A673 (cell line): ENCODE measurements at regions not wholly inside any gene's neighbourhood (a gene's known extent, or its start where the extent isn't known, plus 50 kb on each side); places are given as distances from the start of the nearest gene placed in this dataset.
A peak's percentile ranks its signal among the peaks of the same experiment; 100 is the strongest.

Experiments
- BruUV-seq: library from RNA; stranded (reverse); fragments of 400-500 nt; replicated peaks from 2 replicates; lab custom pipeline; 2021; lab: Mats Ljungman, UMichigan
- CTCF ChIA-PET: fragments of 300-600 bp; sonication (Branson Sonifier 250); formaldehyde crosslinking; loops from one replicate; lab custom pipeline; 2022; ENCODE audit warnings: antibody characterized with exemption; lab: Charles Lee
- POLR2A ChIA-PET: fragments of 300-600 bp; sonication (Branson Sonifier 250); formaldehyde crosslinking; loops from one replicate; lab custom pipeline; 2022; ENCODE audit warnings: antibody characterized with exemption; ENCODE audit not compliant: low non-redundant PET; lab: Charles Lee
- DNase-seq: peaks from one replicate; pipeline ENCODE4 v3.0.0-alpha.2; 2015; ENCODE audit warnings: low spot score
- H3K27ac ChIP-seq: fragments of 200-600 bp; sonication (generic); 2 replicates; pipeline ENCODE4 v1.5.1; 2016; ENCODE audit warnings: mixed run types, low read depth, mild to moderate bottlenecking, mixed read lengths, antibody characterized with exemption, low read length; ENCODE audit not compliant: poor library complexity, severe bottlenecking
- H3K27me3 ChIP-seq: fragments of 200-600 bp; sonication (generic); replicated peaks from 2 replicates; pipeline ENCODE4 v1.6.1; 2017; ENCODE audit warnings: mixed run types, low read depth, mild to moderate bottlenecking, mixed read lengths, antibody characterized with exemption, low read length; ENCODE audit not compliant: insufficient read depth, poor library complexity
- H3K36me3 ChIP-seq: fragments of 200-600 bp; sonication (generic); 2 replicates; pipeline ENCODE4 v1.6.1; 2016; ENCODE audit warnings: mixed run types, mild to moderate bottlenecking, mixed read lengths, antibody characterized with exemption, low read length; ENCODE audit not compliant: insufficient read depth, poor library complexity, severe bottlenecking
- H3K4me1 ChIP-seq: fragments of 200-600 bp; sonication (generic); 2 replicates; pipeline ENCODE4 v1.6.1; 2017; ENCODE audit warnings: mixed run types, mild to moderate bottlenecking, mixed read lengths, antibody characterized with exemption, low read length; ENCODE audit not compliant: insufficient read depth, poor library complexity, severe bottlenecking
- H3K4me3 ChIP-seq: fragments of 200-600 bp; sonication (generic); 2 replicates; pipeline ENCODE4 v1.5.1; 2016; ENCODE audit warnings: low read depth, mixed run types, mild to moderate bottlenecking, mixed read lengths, low read length; ENCODE audit not compliant: poor library complexity, severe bottlenecking
- H3K9me3 ChIP-seq: fragments of 200-600 bp; sonication (generic); 2 replicates; pipeline ENCODE4 v1.6.1; 2016; ENCODE audit warnings: mixed run types, low read depth, mild to moderate bottlenecking, mixed read lengths, antibody characterized with exemption, low read length; ENCODE audit not compliant: poor library complexity, severe bottlenecking
- CTCF ChIP-seq: fragments of 300-800, 200-600 bp; sonication (generic); conservative IDR thresholded peaks from 2 replicates; pipeline ENCODE4 v1.5.1; 2017; ENCODE audit warnings: low read depth, mild to moderate bottlenecking, antibody characterized with exemption, low read length, moderate library complexity, mixed read lengths
- EZH2 ChIP-seq: fragments of 200-600 bp; sonication (generic); IDR thresholded peaks from 2 replicates; pipeline ENCODE4 v1.6.1; 2017; ENCODE audit warnings: borderline replicate concordance, low read depth, mild to moderate bottlenecking, mixed read lengths, antibody characterized with exemption, low read length; ENCODE audit not compliant: poor library complexity, severe bottlenecking
- intact Hi-C: fragments of 100-400 bp; cut with micrococcal nuclease; formaldehyde crosslinking; loops from one replicate; pipeline ENCODE4 v1.10.0; 2022; ENCODE audit not compliant: unreplicated experiment

GRCh38 chr11:130578738-130579368 is 130.4 kb downstream of the ADAMTS15 start:
- DNase-seq = no peak
- TF ChIP-seq EZH2 = no peak
- TF ChIP-seq CTCF = no peak
- Histone ChIP-seq H3K27me3 (no peaks in the 10 kb centered on the region), H3K36me3 (no peaks in the 10 kb centered on the region), H3K27ac (no peak overlapping the region), H3K4me3 (no peak overlapping the region), H3K4me1 (peaks cover 15% of the 10 kb centered on the region), H3K9me3 (no peaks in the 10 kb centered on the region)
- POLR2A ChIA-PET = no interaction called here
- CTCF ChIA-PET = no interaction called here
- intact Hi-C loops = no loop called here
- BruUV-seq = no TSS peak

GRCh38 chr11:130580372-130580771 is 131.9 kb downstream of the ADAMTS15 start:
- no TSS peak for BruUV-seq
- no peak for TF ChIP-seq EZH2
- no peak for TF ChIP-seq CTCF
- intact Hi-C loops = loop anchor here (2.0 to 5.0 kb wide), 2 partner anchors 156 to 202 kb away; no protein-coding TSS in a partner anchor
- CTCF ChIA-PET = no interaction called here
- peak; percentile 84 for DNase-seq
- Histone ChIP-seq H3K27me3 (no peaks in the 10 kb centered on the region), H3K36me3 (no peaks in the 10 kb centered on the region), H3K4me1 (peaks cover 15% of the 10 kb centered on the region), H3K27ac (no peak overlapping the region), H3K4me3 (no peak overlapping the region), H3K9me3 (no peaks in the 10 kb centered on the region)
- POLR2A ChIA-PET = interaction anchor here (0.7 kb wide), 1 partner anchor 197 kb away, joined by 3 read pairs; no protein-coding TSS in a partner anchor

- intact Hi-C loops = loop anchor here (2.0 to 5.0 kb wide), 2 partner anchors 156 to 201 kb away; no protein-coding TSS in a partner anchor
- H3K36me3 ChIP-seq = no peaks in the 10 kb centered on the region
- H3K4me1 ChIP-seq = peaks cover 15% of the 10 kb centered on the region
- ChIA-PET CTCF (no interaction called here), POLR2A (interaction anchor here (0.7 kb wide), 1 partner anchor 196 kb away, joined by 3 read pairs; no protein-coding TSS in a partner anchor)
- BruUV-seq = no TSS peak
- H3K27ac ChIP-seq = no peak overlapping the region
- peak; percentile 93 for DNase-seq
- no peak overlapping the region for H3K4me3 ChIP-seq
- no peak for TF ChIP-seq CTCF
- no peak for TF ChIP-seq EZH2
- H3K27me3 ChIP-seq = no peaks in the 10 kb centered on the region
- H3K9me3 ChIP-seq = no peaks in the 10 kb centered on the region
Observed at GRCh38 chr11:130580891-130581492, 132.5 kb downstream of the ADAMTS15 start.
